ENCODE measurements at regions not wholly inside any gene's neighbourhood (a gene's known extent, or its start where the extent isn't known, plus 50 kb on each side); places are given as distances from the start of the nearest gene placed in this dataset.

GRCh38 chr12:90029317-90029716 lies 320.7 kb upstream of the ATP2B1 start (continued):
- no peak for TF ChIP-seq REST (IDR thresholded peaks at IDR 0.05)

DNA sequence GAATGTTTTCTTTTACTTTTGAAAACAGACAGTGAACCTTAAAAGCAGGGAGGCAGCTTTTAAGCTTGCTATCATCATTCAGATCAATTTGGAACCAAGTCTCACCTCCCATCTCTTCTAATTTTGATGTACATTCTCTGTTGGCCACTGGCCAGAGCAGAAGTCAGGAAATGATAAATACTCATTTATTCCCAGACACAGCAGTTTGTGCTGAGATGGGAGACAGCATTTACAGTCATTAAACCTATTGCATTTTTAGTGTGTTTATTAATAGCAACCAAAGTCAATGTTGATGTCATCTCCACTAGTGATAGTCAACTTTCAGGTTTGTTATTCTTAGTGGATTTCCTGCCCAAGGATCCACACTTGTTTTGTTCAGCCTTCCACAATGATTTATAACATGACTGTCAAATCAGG lies 320.0 kb upstream of the ATP2B1 start:
- Histone ChIP-seq H3K36me3 (ENCODE audit: control insufficient read depth in 4 of 4, insufficient read depth in 3 of 4, low read depth in 1 of 4, low read length in 3 of 4) (no peaks in the 10 kb centered on the region), H3K4me3 (ENCODE audit: low read depth in 1 of 3, low read length in 3 of 3) (no peak overlapping the region), H3K9me3 (ENCODE audit: control insufficient read depth in 4 of 4, low read length in 3 of 4) (no peaks in the 10 kb centered on the region), H3K27ac (ENCODE audit: low read depth in 1 of 2, low read length in 2 of 2) (no peak overlapping the region), H3K4me1 (ENCODE audit: control insufficient read depth in 4 of 4, insufficient read depth in 4 of 4, low read length in 3 of 4) (no peaks in the 10 kb centered on the region), H3K9ac (ENCODE audit: low read depth in 1 of 2, low read length in 2 of 2) (no peak overlapping the region), H3K27me3 (ENCODE audit: control insufficient read depth in 4 of 4, insufficient read depth in 4 of 4, low read length in 3 of 4) (no peaks in the 10 kb centered on the region)
- no peak for DNase-seq (ENCODE audit: low spot score)
- no peak for TF ChIP-seq FOXA1 (IDR thresholded peaks at IDR 0.05)
- no peak for TF ChIP-seq TAF1 (conservative IDR thresholded peaks at IDR 0.05)
- no peak for TF ChIP-seq HNF4G (IDR thresholded peaks at IDR 0.05)
- no peak for TF ChIP-seq NR2F2 (IDR thresholded peaks at IDR 0.05)
- TF ChIP-seq RAD21 (IDR thresholded peaks at IDR 0.05), result no peak
- no peak for TF ChIP-seq JUND (IDR thresholded peaks at IDR 0.05)
- TF ChIP-seq FOXA2 (IDR thresholded peaks at IDR 0.05), result no peak
- no peak for TF ChIP-seq SP1 (IDR thresholded peaks at IDR 0.05)
- no peak for TF ChIP-seq YY1 (IDR thresholded peaks at IDR 0.05)
- TF ChIP-seq ATF3 (IDR thresholded peaks at IDR 0.05), result no peak
- TF ChIP-seq, protein P1, sequence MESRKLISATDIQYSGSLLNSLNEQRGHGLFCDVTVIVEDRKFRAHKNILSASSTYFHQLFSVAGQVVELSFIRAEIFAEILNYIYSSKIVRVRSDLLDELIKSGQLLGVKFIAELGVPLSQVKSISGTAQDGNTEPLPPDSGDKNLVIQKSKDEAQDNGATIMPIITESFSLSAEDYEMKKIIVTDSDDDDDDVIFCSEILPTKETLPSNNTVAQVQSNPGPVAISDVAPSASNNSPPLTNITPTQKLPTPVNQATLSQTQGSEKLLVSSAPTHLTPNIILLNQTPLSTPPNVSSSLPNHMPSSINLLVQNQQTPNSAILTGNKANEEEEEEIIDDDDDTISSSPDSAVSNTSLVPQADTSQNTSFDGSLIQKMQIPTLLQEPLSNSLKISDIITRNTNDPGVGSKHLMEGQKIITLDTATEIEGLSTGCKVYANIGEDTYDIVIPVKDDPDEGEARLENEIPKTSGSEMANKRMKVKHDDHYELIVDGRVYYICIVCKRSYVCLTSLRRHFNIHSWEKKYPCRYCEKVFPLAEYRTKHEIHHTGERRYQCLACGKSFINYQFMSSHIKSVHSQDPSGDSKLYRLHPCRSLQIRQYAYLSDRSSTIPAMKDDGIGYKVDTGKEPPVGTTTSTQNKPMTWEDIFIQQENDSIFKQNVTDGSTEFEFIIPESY (IDR thresholded peaks at IDR 0.05), result no peak
- no peak for TF ChIP-seq EGR1 (IDR thresholded peaks at IDR 0.05; ENCODE audit: low read depth in 2 of 2)
- no peak for TF ChIP-seq GABPA (IDR thresholded peaks at IDR 0.05 in 1 of 2, conservative IDR thresholded peaks at IDR 0.05 in 1 of 2)
- no peak for TF ChIP-seq CTCF (IDR thresholded peaks at IDR 0.05; ENCODE audit: low read depth, low read length, missing input control)
- no peak for TF ChIP-seq REST (IDR thresholded peaks at IDR 0.05)
